GM21737 (cell line): ENCODE measurements at regions not wholly inside any gene's neighbourhood (a gene's known extent, or its start where the extent isn't known, plus 50 kb on each side); places are given as distances from the start of the nearest gene placed in this dataset.
"Not testable (repeated sequence)": the region's sequence is repeated elsewhere in the genome, so short reads cannot be mapped to it uniquely, and the experiment has no call there.

Experiments
- ATAC-seq: cut with Tn5 transposase; IDR thresholded peaks from one replicate; pipeline ENCODE4 v1.9.1; 2021; ENCODE audit warnings: mild to moderate bottlenecking, moderate library complexity; ENCODE audit not compliant: unreplicated experiment

DNA sequence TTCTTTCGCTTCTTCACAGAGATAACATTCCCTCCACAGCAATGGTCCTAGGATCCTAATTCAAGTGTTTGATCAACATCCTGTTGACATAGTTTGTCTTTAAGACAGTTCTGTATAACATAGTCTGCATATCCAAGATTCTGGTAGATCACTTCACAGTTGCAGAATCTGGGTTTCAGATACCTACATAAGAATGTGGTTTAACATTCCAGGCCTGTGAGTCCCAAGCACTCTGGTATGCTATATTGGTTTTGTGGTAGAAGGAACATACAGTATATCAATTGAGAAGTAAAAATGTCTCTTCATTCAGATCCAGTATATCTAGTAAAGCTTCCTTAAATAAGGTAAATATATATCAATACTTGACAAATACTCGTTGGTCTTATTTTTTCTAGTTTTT, 914.2 kb upstream of the CDH6 start:
- ATAC-seq: no peak

DNA sequence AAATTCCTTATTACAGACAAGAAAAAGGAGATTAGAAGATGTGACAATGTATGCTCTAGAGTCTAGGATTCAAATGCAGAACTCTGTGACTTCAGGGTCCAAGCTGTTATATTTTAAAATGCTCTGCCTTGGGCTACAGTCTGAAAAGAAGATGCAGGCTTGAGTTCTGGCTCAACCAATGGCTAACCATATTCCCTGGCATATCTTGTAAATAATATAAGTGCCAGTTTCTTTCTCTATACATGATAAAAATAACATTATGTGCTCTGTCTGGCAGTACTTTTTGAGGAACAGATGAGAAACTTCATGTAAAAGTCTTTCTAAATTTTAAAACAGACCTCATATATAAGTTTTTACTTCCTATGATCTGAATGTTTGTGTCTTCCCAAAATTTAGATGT, 926.5 kb upstream of the CDH6 start:
- ATAC-seq: no peak

GRCh38 chr5:30239331-30240022, 954.0 kb upstream of the CDH6 start:
- ATAC-seq: no peak

DNA sequence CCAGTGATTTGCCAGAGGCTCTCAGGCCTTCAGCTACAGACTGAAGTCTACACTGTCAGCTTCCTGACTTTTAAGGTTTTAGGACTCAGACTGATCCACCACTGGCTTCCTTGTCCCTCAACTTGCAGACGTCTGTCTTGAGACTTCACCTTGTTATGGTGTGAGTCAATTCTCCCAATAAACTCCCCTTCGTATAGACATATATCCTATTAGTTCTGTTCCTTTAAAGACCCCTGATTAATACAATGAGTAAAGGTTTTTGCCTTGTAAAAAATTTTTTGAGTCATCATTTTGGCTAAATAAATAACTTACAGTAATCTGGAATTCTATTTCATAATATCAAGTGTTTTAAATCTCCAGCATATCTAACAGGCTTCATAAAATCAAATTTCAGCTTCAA, 956.3 kb upstream of the CDH6 start:
- no peak for ATAC-seq

DNA sequence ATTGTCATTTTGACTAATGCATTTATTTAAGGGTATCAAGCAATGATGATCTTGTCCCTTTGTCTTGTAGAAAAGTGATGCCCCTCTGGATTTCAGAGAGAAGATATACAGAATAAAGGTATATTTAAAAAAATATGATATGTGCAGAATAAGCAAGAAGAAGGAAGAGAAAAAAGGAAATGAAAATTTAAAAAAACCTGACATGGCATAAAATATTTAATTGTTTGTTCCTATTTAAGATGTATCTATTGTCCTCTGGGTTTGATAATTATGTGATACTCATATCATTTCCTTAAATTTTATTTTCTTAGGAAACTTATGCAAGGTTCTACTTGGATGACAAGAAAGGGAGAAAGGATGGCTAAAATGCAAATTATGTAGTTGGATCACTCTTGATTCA, 983.7 kb upstream of the CDH6 start:
- ATAC-seq: no peak

DNA sequence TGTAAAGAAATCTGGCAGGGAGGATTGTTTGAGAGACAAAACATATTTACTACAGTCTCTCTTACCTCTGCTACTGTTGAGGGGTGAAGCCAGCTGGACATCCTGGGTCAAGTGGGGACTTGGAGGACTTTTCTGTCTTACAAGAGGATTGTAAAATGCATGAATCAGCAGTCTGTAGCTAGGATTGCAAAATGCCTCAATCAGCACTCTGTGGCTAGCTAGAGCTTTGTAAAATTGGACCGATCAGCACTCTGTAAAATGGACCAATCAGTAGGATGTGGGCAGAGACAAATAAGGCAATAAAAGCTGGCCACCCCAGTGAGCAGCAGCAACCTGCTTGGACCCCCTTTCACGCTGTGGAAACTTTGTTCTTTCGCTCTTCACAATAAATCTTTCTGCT, 995.8 kb upstream of the CDH6 start:
- ATAC-seq: no peak

DNA sequence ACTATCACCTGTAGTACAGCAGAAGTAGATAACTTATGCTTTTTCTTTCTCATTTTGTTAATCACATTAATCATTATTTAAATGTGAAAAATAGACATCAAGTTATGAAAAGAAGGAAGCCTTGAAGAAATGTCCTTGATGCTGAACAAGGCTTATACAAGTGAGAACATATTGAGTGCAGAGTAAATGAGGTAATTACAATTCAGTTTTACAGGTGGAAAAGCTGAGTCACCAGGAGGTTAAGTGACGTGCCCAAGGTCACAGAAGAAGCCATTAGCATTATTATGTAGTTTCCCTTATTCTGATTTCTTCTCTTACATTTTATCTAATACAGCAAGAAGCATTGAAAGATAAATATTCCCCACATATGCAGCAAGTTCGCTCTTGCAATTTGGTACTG, 998.5 kb upstream of the CDH6 start:
- ATAC-seq: no peak

DNA sequence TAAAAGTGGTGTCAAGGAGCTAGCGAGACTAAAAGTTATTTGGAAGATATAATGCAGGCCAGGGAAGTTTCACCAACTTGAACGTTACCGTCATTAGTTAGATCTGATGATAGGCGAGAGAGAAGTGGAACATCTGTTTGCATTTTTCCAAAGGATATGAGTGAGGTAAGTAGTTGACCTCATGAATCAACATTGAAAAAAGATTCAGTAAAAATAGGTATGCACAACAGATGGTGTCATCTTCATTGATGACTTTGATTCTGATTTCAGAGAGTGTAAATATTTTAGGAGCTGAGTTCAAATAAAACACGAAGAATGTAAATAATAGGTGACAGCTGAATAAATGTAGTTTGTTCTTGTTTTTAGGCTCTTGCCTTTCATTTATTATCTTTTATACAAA, 998.9 kb upstream of the CDH6 start:
- no peak for ATAC-seq

DNA sequence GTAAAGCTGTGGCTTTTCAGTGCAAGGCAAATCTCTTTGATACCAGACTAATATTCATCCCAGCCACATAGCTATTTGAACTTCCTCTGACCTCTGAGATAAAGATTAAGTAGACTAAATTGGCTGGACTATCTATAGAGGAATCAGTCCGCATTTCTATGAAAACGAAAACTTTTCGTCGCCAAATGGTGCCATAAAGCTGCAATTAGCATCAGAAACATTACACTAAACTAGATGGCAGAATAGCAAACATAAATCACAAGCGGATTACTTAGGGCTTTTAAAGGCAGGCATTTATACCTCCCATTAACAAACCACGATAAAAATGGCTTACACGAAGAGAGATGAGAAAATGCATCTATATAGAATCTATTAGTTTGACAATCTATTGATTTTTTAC, 1009.7 kb upstream of the CDH6 start:
- no peak for ATAC-seq

- no peak for ATAC-seq
These were observed 1037.3 kb upstream of the CDH6 start for GRCh38 chr5:30156156-30156555.

DNA sequence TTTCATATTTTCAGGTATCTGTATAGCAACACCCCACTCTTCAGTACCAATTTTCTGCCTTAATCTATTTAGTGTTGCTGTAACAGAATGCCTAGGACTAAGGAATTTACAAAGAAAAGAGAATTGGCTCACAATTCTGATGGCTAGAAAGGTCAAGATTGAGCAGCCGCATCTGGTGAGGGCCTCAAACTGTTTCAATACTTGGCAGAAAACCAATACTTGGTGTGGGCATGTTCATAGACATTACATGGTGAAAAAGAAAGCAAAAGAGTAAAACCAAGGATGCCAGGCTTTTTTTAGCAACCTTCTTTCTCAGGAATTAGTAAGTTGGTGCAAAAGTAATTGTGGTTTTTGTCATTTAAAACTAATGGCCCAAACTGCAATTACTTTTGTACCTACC, 1041.1 kb upstream of the CDH6 start:
- ATAC-seq: no peak

GRCh38 chr5:30150231-30150630, 1043.3 kb upstream of the CDH6 start:
- no peak for ATAC-seq

- no peak for ATAC-seq
These were observed 1044.0 kb upstream of the CDH6 start for GRCh38 chr5:30149526-30149925.

DNA sequence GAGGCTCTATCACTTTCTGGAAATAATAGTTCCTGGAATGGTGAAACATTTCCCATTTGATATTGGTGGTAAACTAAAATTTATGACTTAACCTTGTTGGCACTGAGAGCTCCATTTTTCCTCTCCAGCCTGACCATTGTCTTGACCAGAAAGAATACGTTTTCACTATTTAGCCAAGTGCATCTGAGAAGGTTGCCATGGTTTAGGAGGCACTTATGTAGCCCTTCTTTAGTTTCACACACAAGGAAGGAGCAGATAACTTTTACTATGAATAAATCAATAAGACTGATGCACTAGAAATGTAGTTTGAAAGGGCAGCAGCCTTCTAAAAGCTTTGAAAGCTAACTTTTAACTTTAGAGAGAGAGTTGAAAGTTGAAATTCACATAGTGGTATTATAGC, 1045.5 kb upstream of the CDH6 start:
- no peak for ATAC-seq

DNA sequence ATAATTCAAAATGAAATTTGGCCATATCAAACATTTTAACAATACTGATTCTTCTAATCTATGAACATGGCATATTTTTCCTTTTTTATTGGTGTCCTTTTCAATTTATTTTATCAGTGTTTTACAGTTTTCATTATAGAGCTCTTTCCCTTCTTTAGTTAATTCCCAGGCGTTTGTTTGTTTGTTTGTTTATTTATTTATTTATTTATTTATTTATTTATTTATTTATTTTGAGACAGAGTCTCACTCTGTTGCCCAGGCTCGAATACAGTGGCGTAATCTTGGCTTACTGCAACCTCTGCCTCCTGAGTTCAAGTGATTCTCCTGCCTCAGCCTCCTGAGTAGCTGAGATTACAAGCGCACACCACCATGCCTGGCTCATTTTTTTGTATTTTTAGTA, 1049.4 kb upstream of the CDH6 start:
- ATAC-seq: not testable (repeated sequence)

DNA sequence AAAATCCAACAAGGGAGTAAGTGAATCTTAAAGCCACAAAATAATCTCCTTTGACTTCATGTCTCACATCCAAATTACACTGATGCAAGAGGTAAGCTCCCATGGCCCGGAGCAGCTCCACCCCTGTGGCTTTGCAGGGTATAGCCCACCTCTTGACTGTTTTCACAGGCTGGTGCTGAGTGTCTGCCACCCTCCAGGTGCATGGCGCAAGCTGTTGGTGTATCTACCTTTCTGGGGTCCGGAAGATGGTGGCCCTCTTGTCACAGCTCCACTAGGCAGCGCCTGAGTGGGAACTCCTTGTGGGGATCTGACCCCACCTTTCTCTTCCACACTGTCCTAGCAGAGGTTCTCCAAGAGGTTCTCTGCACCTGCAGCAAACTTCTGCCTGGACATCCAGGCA, 1051.1 kb upstream of the CDH6 start:
- ATAC-seq: no peak

- ATAC-seq: no peak
These were observed 1072.4 kb upstream of the CDH6 start for GRCh38 chr5:30121043-30121442.

- ATAC-seq: no peak
These were observed 1076.4 kb upstream of the CDH6 start for GRCh38 chr5:30117135-30117534.

GRCh38 chr5:30113542-30113941, 1079.9 kb upstream of the CDH6 start:
- ATAC-seq: no peak

DNA sequence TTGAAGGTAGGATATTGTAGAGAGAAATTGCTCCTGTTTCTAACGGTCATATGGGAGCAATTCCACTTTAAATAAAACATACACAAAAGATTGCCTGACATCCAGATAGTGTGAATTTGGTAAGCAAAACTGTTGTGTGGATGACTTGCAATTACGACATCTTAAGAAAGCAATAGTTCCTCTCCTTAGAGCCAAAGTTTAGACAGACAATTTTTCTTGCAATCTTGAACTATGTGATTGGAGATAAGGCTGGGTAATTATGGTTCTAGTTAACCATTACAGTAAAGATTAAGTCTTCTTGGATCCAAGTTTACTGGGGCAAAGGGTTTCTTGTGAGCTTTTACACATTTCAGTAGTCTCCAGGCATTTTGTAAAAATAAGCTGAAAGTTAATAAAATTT, 1080.6 kb upstream of the CDH6 start:
- ATAC-seq: no peak

- ATAC-seq: no peak
These were observed 1085.4 kb upstream of the CDH6 start for GRCh38 chr5:30108051-30108450.

DNA sequence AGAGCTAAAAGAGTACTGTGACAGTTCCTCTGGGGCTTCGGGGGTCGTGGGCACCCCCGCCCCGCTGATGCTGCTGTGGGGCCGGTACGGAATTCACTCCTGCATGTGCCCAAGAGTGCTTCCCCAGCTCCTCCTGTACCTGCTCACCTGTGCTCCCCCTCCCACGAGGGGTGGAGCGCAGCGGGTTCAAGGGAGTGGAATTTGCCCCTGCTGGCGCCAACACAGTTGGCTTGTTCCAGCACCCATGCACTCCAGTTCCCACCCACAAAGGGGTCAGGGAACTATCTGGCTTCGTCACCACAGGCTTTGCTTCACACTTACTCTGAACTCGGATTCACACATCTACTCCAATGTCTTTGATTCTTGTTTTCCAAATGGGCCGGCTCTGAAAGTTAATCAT, 1086.9 kb upstream of the CDH6 start:
- ATAC-seq: no peak

DNA sequence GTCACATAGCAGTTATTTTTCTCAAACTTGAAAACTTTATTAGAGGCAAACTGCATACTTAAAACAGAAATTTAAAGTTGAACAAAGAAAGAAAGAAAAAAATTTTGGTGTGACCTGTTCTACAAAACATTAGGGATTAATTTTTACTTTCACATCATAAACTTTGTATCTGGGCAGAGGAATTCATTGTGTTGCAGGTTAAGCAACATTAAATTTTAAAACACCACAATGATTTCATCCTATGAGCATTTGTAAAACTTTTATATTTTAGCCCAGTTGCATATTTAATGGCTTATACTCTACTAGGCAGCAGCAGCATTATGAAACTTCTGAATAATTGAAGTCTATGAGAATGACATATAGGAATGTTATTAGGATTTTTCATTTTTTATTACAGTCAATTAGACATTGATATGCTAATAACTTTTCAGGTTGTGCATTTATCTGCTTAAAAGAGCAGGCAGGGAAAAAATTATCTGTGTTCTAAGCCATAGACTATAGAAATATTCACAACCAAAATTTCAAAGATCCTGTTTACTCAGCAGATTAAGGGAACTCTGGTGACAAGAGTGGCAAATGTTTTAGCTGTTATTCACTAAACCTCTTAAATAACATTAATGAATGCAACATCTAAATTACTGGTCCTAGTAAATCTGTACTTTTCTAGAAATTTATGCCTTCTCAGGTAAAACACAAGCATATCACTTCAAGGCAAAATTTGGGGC, 1088.5 kb upstream of the CDH6 start:
- ATAC-seq: no peak
